ENCODE measurements at regions not wholly inside any gene's neighbourhood (a gene's known extent, or its start where the extent isn't known, plus 50 kb on each side); places are given as distances from the start of the nearest gene placed in this dataset.

- no peak overlapping the region for H4K8ac ChIP-seq (replicated peaks; ENCODE audit: insufficient read length, low read depth, low read length)
- no peak for TF ChIP-seq CTCF (conservative IDR thresholded peaks at IDR 0.05)
- H2BK120ac ChIP-seq (ENCODE audit: low read depth, low read length, poor library complexity, severe bottlenecking) = no peak overlapping the region
- H4K20me1 ChIP-seq (ENCODE audit: control insufficient read depth, insufficient read depth, insufficient read length) = no peaks in the 10 kb centered on the region
- H2BK15ac ChIP-seq (ENCODE audit: low read depth, low read length) = no peak overlapping the region
- no peaks in the 10 kb centered on the region for H3K9me3 ChIP-seq (ENCODE audit: control insufficient read depth, low read depth, low read length)
- H3K9ac ChIP-seq (ENCODE audit: extremely low read depth, insufficient read length, low read length) = no peak overlapping the region
- H3K23me2 ChIP-seq (ENCODE audit: insufficient read length, low read depth, low read length, poor library complexity, severe bottlenecking) = no peaks in the 10 kb centered on the region
- H3K4me2 ChIP-seq (ENCODE audit: insufficient read depth, insufficient read length, low read length) = no peak overlapping the region
- DNase-seq = no peak
- no peaks in the 10 kb centered on the region for H3K4me1 ChIP-seq (ENCODE audit: insufficient read depth, low read length)
- Mint-ChIP-seq H3K36me3 (ENCODE audit: insufficient read depth in 1 of 3, low read depth in 3 of 3) (peaks cover 0 to 5% (median 0%) of the 10 kb centered on the region in 3 experiments; a peak in 1 of 7 replicates), H3K4me1 (peaks cover 0 to 7% of the 10 kb centered on the region in 2 experiments; a peak in 1 of 4 replicates), H3K27ac (no peak overlapping the region), H3K9me3 (peaks cover 0 to 7% of the 10 kb centered on the region in 2 experiments; a peak in 2 of 5 replicates), H3K27me3 (ENCODE audit: low read depth) (no peaks in the 10 kb centered on the region), H3K4me3 (no peak overlapping the region)
- no peaks in the 10 kb centered on the region for H3K79me1 ChIP-seq (ENCODE audit: insufficient read depth, low read depth, low read length, poor library complexity, severe bottlenecking)
- no peak overlapping the region for H2BK5ac ChIP-seq (ENCODE audit: insufficient read length, low read length)
- H3K79me2 ChIP-seq (ENCODE audit: insufficient read depth, low read length) = no peaks in the 10 kb centered on the region
- H2AFZ ChIP-seq (ENCODE audit: low read length) = no peak overlapping the region
- H3K4ac ChIP-seq (ENCODE audit: low read depth, low read length) = no peak overlapping the region
- H3K56ac ChIP-seq (ENCODE audit: insufficient read length, low read depth, low read length) = no peak overlapping the region
- no peak overlapping the region for H3T11ph ChIP-seq (ENCODE audit: low read length)
- no peak overlapping the region for H2BK20ac ChIP-seq (ENCODE audit: low read depth, low read length, poor library complexity, severe bottlenecking)
- no peak overlapping the region for H3K18ac ChIP-seq (ENCODE audit: insufficient read length, low read depth, low read length)
- H4K91ac ChIP-seq (ENCODE audit: insufficient read length, low read depth, low read length) = no peak overlapping the region
- H2BK12ac ChIP-seq (ENCODE audit: insufficient read length, low read depth, low read length) = no peak overlapping the region
- no peak overlapping the region for H2AK5ac ChIP-seq (ENCODE audit: insufficient read length, low read length)
- H3K27ac ChIP-seq (ENCODE audit: insufficient read length, low read depth, low read length) = no peak overlapping the region
- no CpG with 5 or more reads among the region's 2 CpGs for WGBS (ENCODE audit: extremely low coverage, insufficient read length, low lambda C conversion rate)
- no peaks in the 10 kb centered on the region for H3K27me3 ChIP-seq (ENCODE audit: insufficient read depth, low read length)
- no peak overlapping the region for H3K14ac ChIP-seq (ENCODE audit: insufficient read depth, low read length)
- no peak overlapping the region for H3K23ac ChIP-seq (ENCODE audit: insufficient read length, low read depth, low read length)
- no peak overlapping the region for H4K5ac ChIP-seq (ENCODE audit: insufficient read length, low read depth, low read length)
Measured at GRCh38 chr3:176935194-176935888, 261.9 kb downstream of the TBL1XR1 start.

All from H9 (cell line).